Testis (tissue), 2 donors: ENCODE measurements at regions not wholly inside any gene's neighbourhood (a gene's known extent, or its start where the extent isn't known, plus 50 kb on each side); places are given as distances from the start of the nearest gene placed in this dataset.

Experiments used
- DNase-seq: peaks from one replicate; pipeline ENCODE4 v3.0.0-alpha.2; 2019
- H3K27ac ChIP-seq, 2 donors: fragments of 200-600 bp; sonication (generic); one replicate each; pipeline ENCODE4 v1.5.1; 2019
- H3K27me3 ChIP-seq: fragments of 200-600 bp; sonication (generic); one replicate; pipeline ENCODE4 v1.5.1; 2019
- H3K36me3 ChIP-seq: fragments of 200-600 bp; sonication (generic); one replicate; pipeline ENCODE4 v1.5.1; 2017; ENCODE audit warnings: low read depth; ENCODE audit errors: missing control alignments
- H3K4me1 ChIP-seq: fragments of 200-600 bp; sonication (generic); one replicate; pipeline ENCODE4 v1.5.1; 2019
- H3K4me3 ChIP-seq, 2 donors: fragments of 200-600 bp; sonication (generic); one replicate each; pipeline ENCODE4 v1.5.1; 2017 to 2019
- H3K9me3 ChIP-seq: fragments of 200-600 bp; sonication (generic); one replicate; pipeline ENCODE4 v1.5.1; 2017
- CTCF ChIP-seq, 3 experiments: fragments of 450-650 bp in 2 of 3; fragments of 200-600 bp in 1 of 3; sonication (generic) in 1 of 3; IDR thresholded peaks; one replicate each; pipeline ENCODE4 v1.5.1; 2016 to 2019; ENCODE audit warnings: antibody characterized with exemption in 3 of 3, mild to moderate bottlenecking in 2 of 3, moderate library complexity in 1 of 3
- POLR2A ChIP-seq: fragments of 450-650 bp; IDR thresholded peaks from one replicate; pipeline ENCODE4 v1.6.1; 2017; ENCODE audit warnings: antibody characterized with exemption, mild to moderate bottlenecking, moderate library complexity
- WGBS, 2 donors: methylation state at CpG; one replicate each; pipeline ENCODE4 v1.1.5; 2018; 5-methylcytosine and 5-hydroxymethylcytosine counted together
- intact Hi-C: fragments of 100-400 bp; cut with DNase I; formaldehyde crosslinking; loops from one replicate; pipeline ENCODE4 v1.15.1; 2023; ENCODE audit warnings: low total_unique reads

DNA sequence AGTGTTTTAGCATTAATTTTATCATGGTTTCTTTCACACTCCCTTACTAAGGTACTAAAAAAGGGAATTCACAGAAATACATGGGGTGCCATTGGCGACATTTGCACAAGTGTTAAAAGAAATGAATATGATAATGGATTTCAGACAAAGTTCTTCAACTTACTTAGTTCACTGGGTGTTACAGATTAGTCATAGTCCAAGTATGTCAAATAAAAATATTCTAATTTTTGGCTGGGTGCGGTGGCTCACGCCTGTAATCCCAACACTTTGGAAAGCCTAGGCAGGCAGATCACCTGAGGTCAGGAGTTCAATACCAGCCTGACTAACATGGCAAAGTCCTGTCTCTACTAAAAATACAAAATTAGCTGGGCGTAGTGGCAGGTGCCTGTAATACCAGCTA is 286.1 kb upstream of the TFAP2D start:
- intact Hi-C loops: no loop called here
- Histone ChIP-seq H3K27ac (no peak overlapping the region), H3K9me3 (no peaks in the 10 kb centered on the region), H3K4me3 (no peak overlapping the region), H3K27me3 (no peaks in the 10 kb centered on the region), H3K4me1 (no peaks in the 10 kb centered on the region), H3K36me3 (no peaks in the 10 kb centered on the region)
- no peak for TF ChIP-seq CTCF (IDR thresholded peaks at IDR 0.05)
- TF ChIP-seq POLR2A: no peak
- 79 to 94% methylated on average over 4 of the region's 4 CpGs for WGBS, 2 donors
- no peak for DNase-seq

GRCh38 chr6:50437901-50438300 is 275.4 kb upstream of the TFAP2D start:
- no peaks in the 10 kb centered on the region for H3K9me3 ChIP-seq
- TF ChIP-seq CTCF (IDR thresholded peaks at IDR 0.05): no peak
- no peak for TF ChIP-seq POLR2A
- intact Hi-C loops: no loop called here
- DNase-seq: no peak
- 69 to 79% methylated on average over 1 of the region's 1 CpG for WGBS, 2 donors
- no peak overlapping the region for H3K4me3 ChIP-seq
- H3K36me3 ChIP-seq: no peaks in the 10 kb centered on the region
- no peak overlapping the region for H3K27ac ChIP-seq
- no peaks in the 10 kb centered on the region for H3K4me1 ChIP-seq
- H3K27me3 ChIP-seq: no peaks in the 10 kb centered on the region

DNA sequence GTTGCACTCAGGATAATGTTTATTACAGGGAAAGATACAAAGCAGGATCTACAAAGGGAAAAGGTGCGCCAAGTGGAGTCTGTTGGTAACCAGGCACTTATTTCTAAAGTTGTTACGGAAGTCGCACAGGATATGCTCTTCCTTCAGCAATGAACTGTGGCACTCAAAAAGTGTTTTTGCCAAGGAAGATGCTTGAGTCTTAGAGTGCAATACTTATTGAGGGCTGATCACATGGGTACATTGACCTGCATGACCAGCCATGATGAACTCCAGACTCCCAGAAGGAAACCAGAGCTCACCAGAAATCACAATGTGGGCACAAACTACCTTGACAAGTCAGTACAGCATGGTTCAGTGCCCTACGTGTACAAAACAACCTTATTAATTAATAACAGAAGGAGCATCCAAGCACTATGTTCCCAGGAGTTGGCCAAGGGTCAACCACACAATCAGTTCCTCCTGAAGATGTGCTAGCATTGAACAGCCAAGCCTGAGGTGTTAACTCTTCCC is 270.7 kb upstream of the TFAP2D start:
- Histone ChIP-seq H3K4me3 (no peak overlapping the region), H3K27me3 (no peaks in the 10 kb centered on the region), H3K27ac (no peak overlapping the region), H3K9me3 (no peaks in the 10 kb centered on the region), H3K36me3 (no peaks in the 10 kb centered on the region), H3K4me1 (no peaks in the 10 kb centered on the region)
- intact Hi-C loops: no loop called here
- no peak for DNase-seq
- WGBS, 2 donors: 90% methylated on average over 4 of the region's 4 CpGs
- TF ChIP-seq POLR2A: no peak
- TF ChIP-seq CTCF (IDR thresholded peaks at IDR 0.05): no peak

DNA sequence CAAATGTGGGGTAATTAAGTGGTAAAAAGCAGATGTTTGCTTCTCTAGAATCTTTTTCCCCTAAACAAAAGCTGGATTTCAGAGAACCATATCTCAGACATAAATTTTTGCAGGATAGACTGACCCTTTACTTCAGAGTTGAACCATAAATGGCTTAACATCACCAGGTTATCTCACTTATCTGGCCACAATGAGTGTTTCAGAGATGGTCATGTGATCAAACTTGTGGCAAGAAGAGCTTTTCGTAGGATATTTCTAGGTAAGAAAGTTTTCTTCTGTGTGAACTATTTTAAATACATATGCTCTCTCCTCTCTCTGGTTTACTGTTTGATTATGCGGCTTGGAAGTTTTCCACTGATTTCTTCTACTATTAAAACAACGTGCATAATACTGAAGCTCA is 270.2 kb upstream of the TFAP2D start:
- DNase-seq: no peak
- no peak overlapping the region for H3K27ac ChIP-seq
- no peak overlapping the region for H3K4me3 ChIP-seq
- TF ChIP-seq CTCF (IDR thresholded peaks at IDR 0.05): no peak
- no peak for TF ChIP-seq POLR2A
- 91 to 93% methylated on average over 3 of the region's 3 CpGs for WGBS, 2 donors
- H3K4me1 ChIP-seq: no peaks in the 10 kb centered on the region
- H3K9me3 ChIP-seq: no peaks in the 10 kb centered on the region
- H3K36me3 ChIP-seq: no peaks in the 10 kb centered on the region
- no peaks in the 10 kb centered on the region for H3K27me3 ChIP-seq
- intact Hi-C loops: no loop called here

DNA sequence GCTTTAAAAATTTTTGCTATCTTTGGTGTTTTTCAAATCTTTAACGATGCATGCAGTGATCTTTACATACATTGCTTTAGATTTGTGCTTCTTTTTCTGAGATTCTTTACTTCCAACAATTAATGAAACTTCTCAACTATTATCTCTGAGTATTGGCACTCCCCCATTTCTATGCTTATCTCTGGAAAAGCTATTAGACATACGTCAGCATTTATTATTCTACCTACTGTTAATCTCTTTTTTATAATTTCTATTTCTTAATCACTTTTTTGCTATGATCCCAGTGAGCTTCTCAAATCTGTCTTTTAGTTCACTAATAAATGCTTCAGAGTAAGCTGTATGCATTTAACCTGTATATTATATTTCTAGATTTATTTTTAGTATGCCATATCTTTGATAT is 264.2 kb upstream of the TFAP2D start:
- Histone ChIP-seq H3K27ac (no peak overlapping the region), H3K27me3 (no peaks in the 10 kb centered on the region), H3K36me3 (no peaks in the 10 kb centered on the region), H3K4me3 (no peak overlapping the region), H3K9me3 (no peaks in the 10 kb centered on the region), H3K4me1 (no peaks in the 10 kb centered on the region)
- no peak for DNase-seq
- TF ChIP-seq POLR2A (no peak), CTCF (IDR thresholded peaks at IDR 0.05) (no peak)
- intact Hi-C loops: no loop called here
- 36 to 47% methylated on average over 2 of the region's 2 CpGs for WGBS, 2 donors
